Erythroblast (primary cell): ENCODE measurements at regions not wholly inside any gene's neighbourhood (a gene's known extent, or its start where the extent isn't known, plus 50 kb on each side); places are given as distances from the start of the nearest gene placed in this dataset.

Experiments used
- DNase-seq, 2 experiments: peaks; one replicate each; lab custom pipeline; 2025; lab: John Stamatoyannopoulos, UW
- GATA1 ChIP-seq: IDR thresholded peaks from 2 replicates; pipeline ENCODE4 v1.6.1; 2011; ENCODE audit warnings: low read depth, mild to moderate bottlenecking, control low read depth, low read length, moderate library complexity
- POLR2A ChIP-seq: IDR thresholded peaks from 2 replicates; pipeline ENCODE4 v1.6.1; 2011; ENCODE audit warnings: mild to moderate bottlenecking, low read length

DNA sequence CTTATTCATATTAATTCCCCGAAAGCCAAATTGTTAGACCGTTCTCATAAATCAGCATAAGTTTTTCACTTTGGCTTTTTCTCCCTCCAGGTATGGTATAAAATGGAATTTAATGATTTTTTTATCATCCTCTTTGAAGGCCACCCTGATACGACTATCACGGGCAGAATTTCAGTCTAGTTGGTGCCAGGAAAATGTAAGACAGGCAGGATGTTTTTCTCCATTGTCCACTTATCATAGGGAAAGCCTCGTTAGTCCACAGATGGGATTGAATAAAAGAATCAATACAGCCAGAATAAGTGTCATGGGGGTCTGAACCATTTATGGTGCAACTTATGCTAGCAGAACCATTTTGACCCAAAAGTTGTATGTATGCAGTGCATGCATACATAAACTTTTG, 566.0 kb upstream of the ARGLU1 start:
- DNase-seq = no peak
- TF ChIP-seq GATA1 (no peak), POLR2A (no peak)

DNA sequence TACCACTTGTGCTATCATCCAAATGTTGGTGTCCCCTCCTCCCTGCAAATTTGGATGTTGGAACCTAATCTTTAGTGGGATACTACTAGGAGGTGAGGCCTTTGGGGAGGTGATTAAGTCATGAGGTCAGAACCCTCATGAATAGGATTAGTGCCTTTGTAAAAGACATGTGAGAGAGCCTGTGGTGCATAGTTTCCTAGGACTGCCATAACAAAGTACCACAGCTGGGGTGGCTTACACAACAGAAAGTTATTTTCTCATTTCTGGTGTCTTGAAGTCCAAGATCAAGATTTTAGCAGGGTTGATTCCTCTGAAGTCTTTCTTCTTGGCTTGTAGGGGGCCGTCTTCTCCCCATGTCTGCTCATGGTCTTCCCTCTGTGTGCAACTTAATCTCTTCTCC, 562.6 kb upstream of the ARGLU1 start:
- DNase-seq = no peak
- no peak for TF ChIP-seq POLR2A
- TF ChIP-seq GATA1 = no peak

DNA sequence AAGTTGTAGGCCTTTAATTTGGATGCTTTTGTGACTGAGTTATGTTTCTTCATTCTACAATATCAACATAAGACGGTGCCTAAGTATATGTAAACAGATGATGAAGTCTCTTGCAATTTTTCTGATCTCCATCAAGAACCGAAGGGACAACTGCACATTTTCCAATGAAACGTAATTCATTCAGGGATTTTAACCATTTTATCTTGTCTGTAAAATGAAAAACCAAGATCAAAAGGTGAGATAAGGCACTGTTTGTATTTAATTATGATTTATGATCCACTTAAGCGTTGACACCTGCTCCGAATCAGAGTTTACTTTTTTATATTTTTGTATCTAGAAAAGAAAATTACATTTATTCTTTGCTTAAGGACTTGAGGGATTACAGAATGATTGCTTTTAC, 556.8 kb upstream of the ARGLU1 start:
- no peak for TF ChIP-seq GATA1
- TF ChIP-seq POLR2A = no peak
- DNase-seq = no peak

DNA sequence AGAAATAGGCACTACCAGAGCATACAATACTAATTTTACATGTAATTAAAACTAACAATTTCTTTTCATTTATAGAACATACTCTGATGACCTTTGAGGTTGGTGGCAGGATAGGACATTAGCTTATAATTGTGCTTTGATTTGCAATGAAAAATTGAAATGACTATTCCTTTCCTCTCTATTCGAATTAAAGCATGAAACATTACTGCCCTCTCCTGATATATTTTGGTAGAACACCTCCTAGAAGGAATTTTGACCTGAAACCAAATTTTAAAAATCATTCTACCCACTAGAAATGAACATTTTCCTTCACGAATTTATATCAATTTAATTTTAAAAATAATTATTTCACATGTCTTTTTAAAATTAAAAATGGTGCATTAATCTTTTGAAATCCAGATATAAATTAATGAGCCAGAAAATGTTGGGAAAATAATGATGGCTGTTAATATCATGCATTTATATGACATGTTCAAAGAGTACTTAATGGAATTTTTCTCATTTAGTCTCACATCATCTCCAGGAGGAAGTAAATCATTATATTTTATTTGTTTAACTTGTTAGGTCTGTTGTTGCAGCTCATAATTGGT, 556.3 kb upstream of the ARGLU1 start:
- TF ChIP-seq GATA1 = no peak
- TF ChIP-seq POLR2A = no peak
- peak in 1 of 2 experiments; percentile 2 for DNase-seq

DNA sequence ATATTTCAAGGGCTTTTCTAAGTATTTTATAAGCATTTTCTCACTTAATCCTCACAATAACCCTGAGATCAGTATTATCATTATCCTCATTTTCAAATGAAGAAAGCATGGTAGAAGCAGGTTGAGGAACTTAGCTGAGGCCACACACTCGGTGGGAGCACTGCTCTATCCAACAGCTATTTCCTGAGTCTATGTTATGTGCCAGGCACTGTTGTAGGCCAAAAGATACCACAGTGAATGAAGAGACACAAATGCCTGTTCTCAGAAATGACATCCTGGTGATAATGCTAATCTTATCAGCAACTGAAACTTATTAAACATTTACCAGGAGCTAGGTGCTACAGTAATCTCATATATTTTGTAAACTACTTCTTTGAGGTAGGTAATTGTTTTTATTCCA, 553.9 kb upstream of the ARGLU1 start:
- TF ChIP-seq POLR2A (no peak), GATA1 (no peak)
- no peak for DNase-seq

DNA sequence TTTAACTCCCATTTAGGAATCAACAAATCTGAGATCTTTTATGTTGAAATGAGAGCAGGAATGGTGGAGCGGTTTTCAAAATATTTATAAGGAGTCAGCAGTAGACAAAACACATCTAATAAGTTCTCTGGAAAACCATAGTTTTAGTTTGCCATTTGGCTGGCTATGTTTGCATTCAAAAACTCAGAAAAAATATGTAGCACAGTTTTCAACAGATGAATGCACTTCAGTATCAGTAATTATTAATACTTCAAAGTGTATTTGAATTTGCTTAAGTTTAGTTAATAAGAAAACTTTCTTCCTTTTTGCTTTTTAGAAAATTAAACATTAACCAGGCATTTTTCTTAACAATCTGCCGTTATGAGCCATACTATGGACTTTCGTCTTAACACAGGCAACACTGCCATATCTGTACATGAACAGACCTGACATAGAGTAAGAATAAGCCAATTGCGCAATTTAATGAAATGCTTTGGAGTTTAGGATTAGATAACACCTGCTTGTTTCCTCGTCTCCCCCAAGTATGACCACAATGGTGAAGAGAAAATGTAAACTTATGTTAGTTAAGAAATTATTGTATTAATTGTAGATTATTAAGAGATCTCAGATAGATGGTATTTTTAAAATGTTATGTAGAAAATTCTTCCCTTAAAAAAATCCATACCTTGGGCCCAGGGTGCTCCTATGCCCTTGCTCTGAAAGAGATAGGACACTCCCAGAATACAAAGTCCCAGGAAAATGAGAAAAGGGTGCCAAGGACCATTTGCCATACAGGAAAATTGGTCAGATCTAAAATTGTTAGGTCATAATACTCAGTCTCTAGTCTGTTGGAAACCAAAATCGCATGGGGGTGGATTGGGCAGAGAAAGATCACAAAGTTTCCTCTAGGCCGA, 552.3 kb upstream of the ARGLU1 start:
- DNase-seq = no peak
- no peak for TF ChIP-seq GATA1
- TF ChIP-seq POLR2A = no peak

DNA sequence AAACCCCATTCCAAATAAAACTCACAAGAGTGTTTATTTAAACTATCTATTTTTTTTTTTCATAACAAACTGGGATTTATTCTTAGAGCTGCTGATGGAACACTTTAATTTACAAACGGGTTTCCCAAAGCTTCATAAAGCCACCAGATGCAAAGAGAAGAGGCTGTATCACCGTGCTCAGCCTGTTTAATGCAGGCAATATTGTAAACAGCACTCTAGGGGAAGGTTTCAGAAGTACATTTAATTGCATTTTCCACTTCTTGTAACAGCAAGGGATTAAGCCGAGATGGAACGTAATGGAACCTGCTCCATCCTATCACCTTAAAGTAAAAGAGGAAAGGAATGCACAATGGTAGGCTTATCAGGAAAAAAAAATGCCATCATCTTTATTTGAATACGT, 550.6 kb upstream of the ARGLU1 start:
- TF ChIP-seq GATA1 = no peak
- TF ChIP-seq POLR2A = no peak
- no peak for DNase-seq

DNA sequence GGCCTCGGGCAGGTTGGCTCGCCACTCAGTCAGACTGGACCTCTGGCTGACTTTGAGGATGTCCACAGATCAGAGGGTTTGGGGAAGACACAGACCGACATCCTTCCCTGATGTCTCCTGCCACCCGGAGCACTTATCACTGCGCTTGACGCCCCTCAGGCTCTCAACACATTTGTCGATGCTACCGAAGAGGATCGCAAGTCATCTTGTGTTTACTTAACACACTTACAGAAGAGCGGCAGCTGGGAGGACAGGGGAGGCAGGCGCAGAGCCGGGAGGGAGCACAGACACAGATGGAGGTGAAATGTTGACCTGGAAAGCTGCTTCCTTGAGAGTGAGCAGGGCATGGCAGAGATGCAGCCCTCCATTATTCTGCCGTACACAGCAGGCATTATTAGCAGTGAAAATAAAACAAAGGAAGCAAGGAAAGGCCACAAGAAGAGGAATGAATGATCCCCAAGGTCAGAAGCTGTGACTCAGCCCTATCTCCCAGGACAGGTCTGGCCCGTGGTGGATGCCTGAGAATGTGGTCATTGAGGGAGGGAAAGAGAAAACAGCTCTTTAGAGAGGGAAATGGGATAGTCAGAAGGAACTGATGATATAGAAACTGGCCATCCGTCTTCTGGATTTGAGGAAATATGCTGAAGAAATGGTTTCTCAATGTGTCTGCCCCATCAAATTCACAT, 549.5 kb upstream of the ARGLU1 start:
- no peak for TF ChIP-seq GATA1
- DNase-seq = no peak

DNA sequence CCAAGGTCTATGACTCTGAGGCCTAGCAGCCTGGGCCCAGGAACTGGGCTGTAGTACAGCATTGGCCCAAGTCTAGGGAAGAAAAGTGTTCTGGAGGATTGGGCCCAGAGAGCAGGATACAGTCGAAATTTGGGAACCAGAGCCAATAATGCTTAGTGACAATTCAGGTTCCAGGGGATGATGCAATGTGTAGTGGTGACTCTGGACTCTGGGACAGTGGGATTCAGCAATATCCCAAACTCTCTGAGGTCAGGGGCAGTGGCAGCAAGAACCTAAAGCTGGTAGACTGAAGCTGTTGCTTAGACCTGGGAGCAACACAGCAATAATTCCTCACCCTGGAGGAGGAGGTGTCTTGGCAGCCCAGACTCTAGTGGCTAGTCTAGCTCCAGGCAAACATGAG, 545.5 kb upstream of the ARGLU1 start:
- TF ChIP-seq GATA1 = no peak
- no peak for TF ChIP-seq POLR2A
- DNase-seq = no peak

DNA sequence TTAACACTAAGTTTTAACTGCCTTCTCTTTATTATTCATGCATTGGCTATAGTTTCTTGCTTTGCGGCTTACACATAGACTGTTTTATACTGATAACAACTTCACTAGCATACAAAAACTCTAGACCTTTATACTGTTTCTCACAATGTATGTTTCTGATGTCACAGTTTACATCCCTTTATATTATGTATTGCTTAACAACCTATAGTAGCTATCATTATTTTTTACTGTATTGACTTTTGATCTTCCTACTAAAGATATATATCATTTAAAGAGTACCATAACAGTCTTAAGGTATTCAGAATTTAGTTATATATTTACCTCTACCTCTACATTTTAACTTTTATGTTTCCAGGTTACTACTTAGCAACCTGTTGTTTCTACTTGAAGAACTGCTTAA, 543.3 kb upstream of the ARGLU1 start:
- DNase-seq = no peak
- TF ChIP-seq GATA1 (no peak), POLR2A (no peak)

DNA sequence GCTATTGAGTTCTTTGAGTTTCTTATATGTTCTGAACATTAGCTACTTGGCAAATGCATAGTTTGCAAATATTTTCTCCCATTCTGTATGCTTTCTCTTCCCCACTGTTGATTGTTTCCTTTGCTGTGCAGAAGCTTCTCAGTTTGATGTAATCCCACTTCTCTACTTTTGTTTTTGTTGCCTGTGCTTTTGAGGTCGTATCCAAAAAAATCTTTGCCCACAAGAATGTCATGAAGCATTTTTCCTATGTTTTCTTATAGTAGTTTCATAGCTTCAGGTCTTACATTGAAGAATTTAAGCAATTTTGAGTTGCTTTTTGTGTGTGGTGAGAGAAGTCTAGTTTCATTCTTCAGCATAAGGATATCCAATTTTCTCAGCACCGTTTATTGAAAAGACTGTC, 536.7 kb upstream of the ARGLU1 start:
- no peak for DNase-seq
- TF ChIP-seq GATA1 = no peak
- TF ChIP-seq POLR2A = no peak

DNA sequence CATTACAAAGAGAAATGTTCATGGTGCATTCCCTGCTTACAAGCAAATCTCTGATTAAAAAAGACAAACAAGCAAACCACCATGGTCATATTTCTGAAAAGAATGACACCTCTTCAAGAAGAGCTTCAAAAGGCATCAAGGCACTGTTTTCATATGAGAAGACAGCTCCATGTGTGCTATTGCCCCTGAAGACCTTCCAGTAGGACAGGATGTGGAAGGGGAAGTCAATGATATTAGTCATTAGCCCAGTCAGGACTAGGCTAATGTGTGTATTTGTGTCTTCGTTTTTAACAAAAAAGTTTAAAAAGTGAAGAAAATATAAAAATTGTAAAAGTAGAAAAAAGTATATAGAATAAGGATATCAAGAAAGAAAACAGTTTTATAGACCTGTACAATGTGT, 534.7 kb upstream of the ARGLU1 start:
- TF ChIP-seq POLR2A (no peak), GATA1 (no peak)
- no peak for DNase-seq

DNA sequence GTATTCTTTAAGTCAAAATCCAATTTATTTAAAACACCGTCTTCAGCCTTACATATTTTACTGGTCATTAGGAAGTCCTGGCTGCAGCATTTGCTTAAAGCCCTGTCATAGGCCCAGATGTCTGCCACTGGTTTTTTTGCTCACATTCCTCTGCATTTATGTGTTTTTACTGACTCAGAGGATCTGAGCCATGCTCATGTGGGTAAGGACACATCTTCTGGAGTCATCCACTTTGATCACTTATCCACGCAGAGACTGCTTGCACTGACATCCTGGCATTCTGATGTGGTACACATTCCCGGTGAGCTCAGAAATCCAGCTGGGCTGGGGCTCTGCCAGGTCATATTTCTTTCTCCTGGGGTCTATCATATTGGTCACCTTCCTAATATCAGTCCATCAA, 531.7 kb upstream of the ARGLU1 start:
- DNase-seq = no peak
- TF ChIP-seq GATA1 (no peak), POLR2A (no peak)

DNA sequence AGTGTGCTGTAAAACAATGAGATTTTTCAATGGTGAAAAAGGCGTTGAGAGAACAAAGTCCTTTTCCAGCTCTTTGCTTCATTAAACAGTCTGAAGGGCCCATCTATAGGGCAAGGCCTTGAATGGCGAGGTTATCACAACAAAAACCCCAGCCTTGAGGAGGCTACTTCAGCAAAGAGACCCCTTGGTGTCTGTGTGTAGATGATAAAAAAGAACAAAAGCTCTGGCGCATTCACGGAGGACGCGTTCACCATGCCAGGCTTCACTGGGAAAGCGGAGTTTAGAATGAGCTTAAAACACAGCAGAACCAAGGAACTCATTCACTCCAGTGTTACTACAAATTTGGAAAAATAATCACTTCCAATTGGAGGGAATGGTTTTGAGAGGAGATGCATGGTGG, 530.0 kb upstream of the ARGLU1 start:
- no peak for DNase-seq
- TF ChIP-seq POLR2A (no peak), GATA1 (no peak)
